Activated CD8-positive, alpha-beta T cell treated with anti-CD3 and anti-CD28 coated beads for 36 hours (primary cell): ENCODE measurements at regions not wholly inside any gene's neighbourhood (a gene's known extent, or its start where the extent isn't known, plus 50 kb on each side); places are given as distances from the start of the nearest gene placed in this dataset.
"Not testable (repeated sequence)": the region's sequence is repeated elsewhere in the genome, so short reads cannot be mapped to it uniquely, and the experiment has no call there.

Source experiments
- ATAC-seq: fragments of 200-7000 bp; cut with Tn5 transposase; one replicate; pipeline ENCODE4 v1.10.0; 2021; ENCODE audit warnings: mild to moderate bottlenecking, moderate library complexity
- CTCF ChIA-PET: fragments of 350-600 bp; sonication (Branson Sonifier 250); formaldehyde crosslinking; loops from one replicate; lab custom pipeline; 2021; ENCODE audit warnings: antibody characterized with exemption; lab: Charles Lee
- POLR2A ChIA-PET: fragments of 350-600 bp; sonication (Branson Sonifier 250); formaldehyde crosslinking; loops from one replicate; lab custom pipeline; 2021; ENCODE audit warnings: antibody characterized with exemption; lab: Charles Lee
- DNase-seq: peaks from one replicate; pipeline ENCODE4 v3.0.0-alpha.2; 2020
- H3K27ac Mint-ChIP-seq: one replicate; pipeline ENCODE4 v1.8.0; 2021; ENCODE audit warnings: mild to moderate bottlenecking, mixed read lengths
- H3K27me3 Mint-ChIP-seq: one replicate; pipeline ENCODE4 v1.8.0; 2021; ENCODE audit warnings: mixed read lengths
- H3K36me3 Mint-ChIP-seq: one replicate; pipeline ENCODE4 v1.8.0; 2021; ENCODE audit warnings: low read depth, mixed read lengths
- H3K4me1 Mint-ChIP-seq: one replicate; pipeline ENCODE4 v1.8.0; 2021; ENCODE audit warnings: low read depth, mixed read lengths
- H3K4me3 Mint-ChIP-seq: one replicate; pipeline ENCODE4 v1.8.0; 2021; ENCODE audit warnings: mild to moderate bottlenecking, moderate library complexity, mixed read lengths
- H3K9me3 Mint-ChIP-seq: one replicate; pipeline ENCODE4 v1.8.0; 2021; ENCODE audit warnings: mixed read lengths
- CTCF ChIP-seq: fragments of 200-600 bp; IDR thresholded peaks from one replicate; pipeline ENCODE4 v1.8.0; 2022; ENCODE audit warnings: antibody characterized with exemption, mild to moderate bottlenecking
- intact Hi-C: fragments of 100-400 bp; cut with micrococcal nuclease; formaldehyde crosslinking; loops from one replicate; pipeline ENCODE4 v1.10.0; 2022

GRCh38 chr1:163614361-163614760, 292.6 kb downstream of the NUF2 start:
- no peaks in the 10 kb centered on the region for H3K27me3 Mint-ChIP-seq
- no peak overlapping the region for H3K27ac Mint-ChIP-seq
- DNase-seq (no peak), ATAC-seq (no peak)
- H3K9me3 Mint-ChIP-seq = peaks cover 3% of the 10 kb centered on the region
- TF ChIP-seq CTCF = no peak
- no peak overlapping the region for H3K4me3 Mint-ChIP-seq
- intact Hi-C loops = no loop called here
- no peaks in the 10 kb centered on the region for H3K4me1 Mint-ChIP-seq
- ChIA-PET CTCF (no interaction called here), POLR2A (no interaction called here)
- no peaks in the 10 kb centered on the region for H3K36me3 Mint-ChIP-seq

- H3K27me3 Mint-ChIP-seq = no peaks in the 10 kb centered on the region
- peaks cover 15% of the 10 kb centered on the region for H3K9me3 Mint-ChIP-seq
- no peak for TF ChIP-seq CTCF
- no peak for DNase-seq
- no peak for ATAC-seq
- no peaks in the 10 kb centered on the region for H3K4me1 Mint-ChIP-seq
- H3K36me3 Mint-ChIP-seq = no peaks in the 10 kb centered on the region
- POLR2A ChIA-PET = no interaction called here
- no peak overlapping the region for H3K4me3 Mint-ChIP-seq
- CTCF ChIA-PET = no interaction called here
- intact Hi-C loops = no loop called here
- H3K27ac Mint-ChIP-seq = no peak overlapping the region
Observed at GRCh38 chr1:163628034-163628773, 306.4 kb downstream of the NUF2 start.

- ChIA-PET POLR2A (no interaction called here), CTCF (no interaction called here)
- intact Hi-C loops = no loop called here
- ATAC-seq (no peak), DNase-seq (no peak)
- Mint-ChIP-seq H3K4me1 (no peaks in the 10 kb centered on the region), H3K27me3 (no peaks in the 10 kb centered on the region), H3K9me3 (peaks cover 17% of the 10 kb centered on the region), H3K27ac (no peak overlapping the region), H3K36me3 (no peaks in the 10 kb centered on the region), H3K4me3 (no peak overlapping the region)
- no peak for TF ChIP-seq CTCF
Observed at GRCh38 chr1:163632269-163632668, 310.5 kb downstream of the NUF2 start.

- CTCF ChIA-PET = no interaction called here
- Mint-ChIP-seq H3K4me3 (no peak overlapping the region), H3K36me3 (no peaks in the 10 kb centered on the region), H3K9me3 (peaks cover 18% of the 10 kb centered on the region), H3K4me1 (no peaks in the 10 kb centered on the region), H3K27ac (no peak overlapping the region), H3K27me3 (no peaks in the 10 kb centered on the region)
- intact Hi-C loops = no loop called here
- no peak for DNase-seq
- POLR2A ChIA-PET = no interaction called here
- ATAC-seq = no peak
- TF ChIP-seq CTCF = no peak
Observed at GRCh38 chr1:163633366-163633765, 311.6 kb downstream of the NUF2 start.

- CTCF ChIA-PET, DNase-seq, H3K4me1 Mint-ChIP-seq, H3K27me3 Mint-ChIP-seq, POLR2A ChIA-PET, ATAC-seq, H3K27ac Mint-ChIP-seq, intact Hi-C loops, H3K36me3 Mint-ChIP-seq, H3K9me3 Mint-ChIP-seq, H3K4me3 Mint-ChIP-seq: not testable (repeated sequence)
Observed at GRCh38 chr1:163645676-163646075, 323.9 kb downstream of the NUF2 start.
